T-cell (primary cell): ENCODE measurements at regions not wholly inside any gene's neighbourhood (a gene's known extent, or its start where the extent isn't known, plus 50 kb on each side); places are given as distances from the start of the nearest gene placed in this dataset.

Experiments
- ATAC-seq, 4 experiments: fragments of 200-7000 bp in 3 of 4; fragments of 150-1000 bp in 1 of 4; cut with Tn5 transposase; replicated peaks in 1 of 4; 1 replicate in 3 of 4; 2 replicates in 1 of 4; pipeline ENCODE4 v1.10.0; 2021; ENCODE audit warnings: moderate library complexity in 3 of 4, mild to moderate bottlenecking in 2 of 4, moderate number of reproducible peaks in 1 of 4
- CTCF ChIA-PET, 2 donors: fragments of 300-600 bp; sonication (Branson Sonifier 250); formaldehyde crosslinking; loops; one replicate each; lab custom pipeline; 2022; ENCODE audit warnings: antibody characterized with exemption in 2 of 2; lab: Charles Lee
- POLR2A ChIA-PET, 2 donors: fragments of 300-600 bp; sonication (Branson Sonifier 250); formaldehyde crosslinking; loops; one replicate each; lab custom pipeline; 2022; ENCODE audit warnings: antibody characterized with exemption in 2 of 2; lab: Charles Lee
- DNase-seq, 35 experiments: peaks; one replicate each; pipeline versions ENCODE4 v3.0.0 to v3.0.0-alpha.2; 2013 to 2023
- H3K27ac ChIP-seq: one replicate; pipeline ENCODE4 v1.5.1; 2013; ENCODE audit warnings: low read length
- H3K27me3 ChIP-seq, 2 experiments: replicated peaks in 1 of 2; 1 replicate in 1 of 2; 2 replicates in 1 of 2; pipeline versions ENCODE4 v1.6.1 to v1.7.0; 2013; ENCODE audit warnings: low read length in 1 of 2, mixed read lengths in 1 of 2; ENCODE audit not compliant: control insufficient read depth in 2 of 2, insufficient read depth in 2 of 2; ENCODE audit errors: extremely low read depth in 1 of 2
- H3K36me3 ChIP-seq, 2 donors: 1 replicate in 1 of 2; 2 replicates in 1 of 2; pipeline versions ENCODE4 v1.6.1 to v1.7.0; 2013; ENCODE audit warnings: low read length in 1 of 2; ENCODE audit not compliant: control insufficient read depth in 2 of 2, insufficient read depth in 1 of 2; ENCODE audit errors: extremely low read depth in 1 of 2
- H3K4me1 ChIP-seq, 2 experiments: 1 replicate in 1 of 2; 2 replicates in 1 of 2; pipeline versions ENCODE4 v1.6.1 to v1.7.0; 2013; ENCODE audit warnings: low read length in 2 of 2, mixed read lengths in 1 of 2; ENCODE audit not compliant: insufficient read depth in 2 of 2, control insufficient read depth in 1 of 2; ENCODE audit errors: extremely low read depth in 1 of 2
- H3K4me3 ChIP-seq, 2 donors: 1 replicate in 1 of 2; 2 replicates in 1 of 2; pipeline versions ENCODE4 v1.5.1 to v1.7.0; 2013; ENCODE audit warnings: mild to moderate bottlenecking in 2 of 2, low read length in 1 of 2, moderate library complexity in 1 of 2; ENCODE audit not compliant: control insufficient read depth in 1 of 2; ENCODE audit errors: extremely low read depth in 1 of 2
- H3K9me3 ChIP-seq: 2 replicates; pipeline ENCODE4 v1.7.0; 2013
- H3K27ac Mint-ChIP-seq, 2 donors: one replicate each; pipeline ENCODE4 v1.8.0; 2020 to 2021; ENCODE audit warnings: mild to moderate bottlenecking in 2 of 2, mixed read lengths in 2 of 2
- H3K27me3 Mint-ChIP-seq, 2 donors: one replicate each; pipeline ENCODE4 v1.8.0; 2021 to 2022; ENCODE audit warnings: mixed read lengths in 2 of 2
- H3K36me3 Mint-ChIP-seq: one replicate; pipeline ENCODE4 v1.8.0; 2021; ENCODE audit warnings: mixed read lengths
- H3K4me1 Mint-ChIP-seq, 3 donors: one replicate each; pipeline ENCODE4 v1.8.0; 2020 to 2022; ENCODE audit warnings: mixed read lengths in 3 of 3, mild to moderate bottlenecking in 1 of 3
- H3K4me3 Mint-ChIP-seq, 3 donors: one replicate each; pipeline ENCODE4 v1.8.0; 2020 to 2022; ENCODE audit warnings: mild to moderate bottlenecking in 3 of 3, mixed read lengths in 3 of 3, moderate library complexity in 3 of 3
- H3K9me3 Mint-ChIP-seq, 3 donors: one replicate each; pipeline ENCODE4 v1.8.0; 2020 to 2022; ENCODE audit warnings: mixed read lengths in 3 of 3
- WGBS: methylation state at CpG from one replicate; pipeline ENCODE4 v1.1.5; 2013; ENCODE audit warnings: missing lambda C conversion rate; ENCODE audit not compliant: insufficient coverage; 5-methylcytosine and 5-hydroxymethylcytosine counted together

DNA sequence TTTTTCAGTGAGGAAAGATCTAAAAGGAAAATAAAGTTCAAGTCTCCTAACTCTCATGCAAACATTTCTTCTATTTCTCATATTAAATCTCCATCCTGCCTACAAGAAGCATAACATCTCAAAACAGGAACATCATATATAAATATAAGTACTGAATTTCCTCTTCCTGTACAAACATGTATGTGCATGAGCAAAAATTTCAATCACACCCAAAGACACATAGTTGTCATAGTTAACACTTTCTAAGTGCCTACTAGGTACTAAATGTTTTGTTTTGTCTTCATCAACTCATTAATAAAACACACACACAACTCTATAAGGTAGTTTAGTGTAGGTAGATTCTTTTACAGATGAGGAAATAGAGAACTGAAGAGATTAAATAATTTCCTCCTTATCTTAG, 237.1 kb upstream of the ADGRL2 start:
- H3K4me3 Mint-ChIP-seq = no peak overlapping the region
- H3K4me1 Mint-ChIP-seq = no peaks in the 10 kb centered on the region

DNA sequence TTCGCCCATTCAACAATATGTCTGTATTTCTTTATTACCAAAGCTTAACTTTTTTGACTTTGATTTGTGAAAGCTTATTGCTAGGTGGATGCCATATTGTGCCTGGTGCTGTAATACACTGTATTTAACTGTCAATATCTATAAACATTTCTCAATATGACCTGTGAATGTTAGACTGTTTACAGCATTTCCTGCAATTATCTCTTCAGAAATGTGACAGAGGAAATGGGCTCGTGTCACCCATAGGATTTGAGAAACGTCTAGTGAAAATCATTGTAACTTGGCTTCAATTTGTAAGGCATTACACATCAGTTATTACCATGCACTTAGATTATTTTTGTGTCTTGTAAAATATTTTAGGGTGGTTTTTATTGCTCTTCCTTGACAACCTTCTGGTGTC, 237.8 kb upstream of the ADGRL2 start:
- Histone ChIP-seq H3K27ac (no peak overlapping the region), H3K9me3 (no peaks in the 10 kb centered on the region), H3K4me1 (no peaks in the 10 kb centered on the region), H3K4me3 (no peak overlapping the region), H3K36me3 (no peaks in the 10 kb centered on the region), H3K27me3 (no peaks in the 10 kb centered on the region)
- no peak overlapping the region for H3K27ac Mint-ChIP-seq
- H3K27me3 Mint-ChIP-seq = no peaks in the 10 kb centered on the region
- ATAC-seq (no peak), DNase-seq (no peak)
- no CpG with 5 or more reads among the region's 3 CpGs for WGBS
- CTCF ChIA-PET = no interaction called here
- no peak overlapping the region for H3K4me3 Mint-ChIP-seq
- no peaks in the 10 kb centered on the region for H3K36me3 Mint-ChIP-seq
- POLR2A ChIA-PET = no interaction called here
- no peaks in the 10 kb centered on the region for H3K4me1 Mint-ChIP-seq
- peaks cover 0 to 3% (median 0%) of the 10 kb centered on the region in 3 donors for H3K9me3 Mint-ChIP-seq

More for the DNA sequence above, 237.1 kb upstream of the ADGRL2 start:
- no peak for DNase-seq
- Mint-ChIP-seq H3K27ac (no peak overlapping the region), H3K27me3 (no peaks in the 10 kb centered on the region), H3K36me3 (no peaks in the 10 kb centered on the region), H3K9me3 (peaks cover 0 to 3% (median 0%) of the 10 kb centered on the region in 3 donors)
- no peak for ATAC-seq
- H3K4me1 ChIP-seq = no peaks in the 10 kb centered on the region
- H3K9me3 ChIP-seq = no peaks in the 10 kb centered on the region
- no peak overlapping the region for H3K27ac ChIP-seq
- H3K4me3 ChIP-seq = no peak overlapping the region
- no peaks in the 10 kb centered on the region for H3K36me3 ChIP-seq
- POLR2A ChIA-PET = no interaction called here
- CTCF ChIA-PET = no interaction called here
- no peaks in the 10 kb centered on the region for H3K27me3 ChIP-seq

DNA sequence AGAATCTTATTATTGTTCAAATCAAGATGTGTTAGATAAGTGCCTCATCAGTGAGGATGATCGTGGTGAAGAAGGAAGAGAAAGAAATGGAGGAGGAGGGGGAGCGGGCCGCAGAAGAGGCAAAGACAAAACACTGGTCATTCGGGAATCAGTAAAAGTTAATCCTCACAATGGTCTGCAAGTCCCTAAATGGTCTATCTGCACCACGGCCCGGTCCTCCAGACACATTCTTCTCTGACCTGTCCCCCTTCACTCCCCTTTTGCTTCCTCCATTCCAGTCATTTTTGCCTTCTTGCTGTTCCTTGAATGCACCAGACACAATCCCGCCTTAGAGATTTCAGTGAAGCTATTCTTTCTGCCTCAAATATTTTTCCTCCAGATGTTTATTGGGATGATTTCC, 240.1 kb upstream of the ADGRL2 start:
- Mint-ChIP-seq H3K4me3 (no peak overlapping the region), H3K27ac (no peak overlapping the region), H3K27me3 (no peaks in the 10 kb centered on the region), H3K36me3 (no peaks in the 10 kb centered on the region), H3K9me3 (no peaks in the 10 kb centered on the region), H3K4me1 (no peaks in the 10 kb centered on the region)
- Histone ChIP-seq H3K36me3 (no peaks in the 10 kb centered on the region), H3K27ac (no peak overlapping the region), H3K4me1 (no peaks in the 10 kb centered on the region), H3K9me3 (no peaks in the 10 kb centered on the region), H3K4me3 (no peak overlapping the region), H3K27me3 (no peaks in the 10 kb centered on the region)
- WGBS = 93% methylated on average over 3 of the region's 7 CpGs
- no peak for ATAC-seq
- POLR2A ChIA-PET = no interaction called here
- DNase-seq = no peak
- CTCF ChIA-PET = no interaction called here

DNA sequence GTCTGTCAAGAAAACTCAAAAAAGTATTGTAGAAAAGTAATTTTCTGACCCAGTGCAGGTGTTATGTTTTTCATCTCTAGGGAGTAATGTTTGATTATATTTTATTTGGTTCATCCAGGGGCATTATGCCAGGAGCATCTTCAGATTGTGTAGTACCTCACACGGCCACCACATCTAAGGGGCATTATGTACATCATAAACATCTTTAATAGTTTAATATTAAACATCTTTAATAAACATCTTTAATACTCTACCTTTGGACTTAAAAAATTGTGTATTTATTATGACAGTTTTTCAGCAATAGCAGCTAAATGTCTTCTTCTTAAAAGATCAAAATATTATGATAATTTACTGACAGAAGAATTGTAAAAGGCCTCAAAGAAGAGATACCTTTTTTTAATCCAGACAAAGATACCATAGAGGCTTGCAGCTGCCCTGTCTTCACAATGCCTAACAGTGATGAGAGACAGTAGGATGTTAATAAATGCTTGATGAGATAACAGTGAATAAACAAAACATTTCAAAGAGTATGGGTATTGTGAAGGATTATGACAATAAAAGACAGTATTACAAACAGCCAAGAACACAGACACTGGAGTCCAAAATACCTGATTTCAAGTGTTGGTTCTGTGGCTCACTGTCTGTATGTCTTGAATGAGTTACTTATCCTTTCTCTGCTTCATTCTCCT, 240.9 kb upstream of the ADGRL2 start:
- no peaks in the 10 kb centered on the region for H3K36me3 Mint-ChIP-seq
- no peak overlapping the region for H3K4me3 Mint-ChIP-seq
- no peaks in the 10 kb centered on the region for H3K27me3 ChIP-seq
- no peaks in the 10 kb centered on the region for H3K9me3 Mint-ChIP-seq
- no peaks in the 10 kb centered on the region for H3K4me1 Mint-ChIP-seq
- H3K27me3 Mint-ChIP-seq = no peaks in the 10 kb centered on the region
- ATAC-seq (no peak), DNase-seq (no peak)
- POLR2A ChIA-PET = no interaction called here
- H3K27ac Mint-ChIP-seq = no peak overlapping the region
- no peak overlapping the region for H3K27ac ChIP-seq
- H3K4me1 ChIP-seq = no peaks in the 10 kb centered on the region
- H3K36me3 ChIP-seq = no peaks in the 10 kb centered on the region
- H3K4me3 ChIP-seq = no peak overlapping the region
- CTCF ChIA-PET = no interaction called here
- H3K9me3 ChIP-seq = no peaks in the 10 kb centered on the region
- no CpG with 5 or more reads among the region's 1 CpG for WGBS

DNA sequence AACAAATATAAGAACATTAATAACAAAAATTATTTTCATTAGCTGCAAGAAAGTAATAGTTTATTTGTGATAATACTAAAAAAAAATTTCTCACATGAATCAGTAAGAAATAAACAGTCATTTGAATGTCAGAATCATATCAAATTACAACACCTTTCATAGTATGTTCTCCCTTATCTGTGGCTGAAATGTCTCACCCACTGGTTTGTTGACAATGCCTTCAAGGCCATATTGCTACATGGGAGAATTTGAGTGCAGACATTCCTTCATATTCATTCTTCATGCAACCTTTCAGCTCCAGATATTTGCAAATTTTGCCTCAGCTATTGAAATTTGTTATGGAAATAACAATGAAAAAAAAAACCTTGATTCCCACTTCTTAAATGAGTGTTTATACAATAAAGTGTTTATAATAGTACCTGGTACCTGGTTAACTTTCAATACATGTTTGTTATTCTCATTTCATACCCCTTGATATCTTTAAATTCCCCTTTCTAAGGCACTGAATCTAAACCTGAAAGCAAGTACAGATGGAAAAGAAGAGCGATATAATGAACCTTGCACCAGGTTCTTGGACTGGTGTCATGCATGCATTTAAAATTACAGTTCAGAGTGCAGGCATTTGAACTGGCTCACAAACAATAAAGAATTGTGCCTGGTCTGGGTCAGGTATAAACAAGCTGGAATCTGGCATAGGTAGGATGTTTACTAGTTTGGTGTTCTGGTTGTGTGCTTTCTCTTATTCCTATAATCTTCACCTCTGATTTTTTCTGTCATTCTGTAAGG, 242.2 kb upstream of the ADGRL2 start:
- H3K4me3 ChIP-seq = no peak overlapping the region
- Mint-ChIP-seq H3K4me1 (no peaks in the 10 kb centered on the region), H3K4me3 (no peak overlapping the region), H3K9me3 (no peaks in the 10 kb centered on the region), H3K36me3 (no peaks in the 10 kb centered on the region), H3K27ac (no peak overlapping the region), H3K27me3 (no peaks in the 10 kb centered on the region)
- 71% methylated on average over 1 of the region's 1 CpG for WGBS
- H3K27me3 ChIP-seq = no peaks in the 10 kb centered on the region
- no peak for DNase-seq
- ChIA-PET POLR2A (interaction anchor here in 1 of 2 donors (0.6 kb wide), 1 partner anchor 148 kb away, joined by 3 read pairs; no protein-coding TSS in a partner anchor), CTCF (no interaction called here)
- H3K9me3 ChIP-seq = no peaks in the 10 kb centered on the region
- H3K4me1 ChIP-seq = no peaks in the 10 kb centered on the region
- no peak overlapping the region for H3K27ac ChIP-seq
- no peak for ATAC-seq
- H3K36me3 ChIP-seq = no peaks in the 10 kb centered on the region

DNA sequence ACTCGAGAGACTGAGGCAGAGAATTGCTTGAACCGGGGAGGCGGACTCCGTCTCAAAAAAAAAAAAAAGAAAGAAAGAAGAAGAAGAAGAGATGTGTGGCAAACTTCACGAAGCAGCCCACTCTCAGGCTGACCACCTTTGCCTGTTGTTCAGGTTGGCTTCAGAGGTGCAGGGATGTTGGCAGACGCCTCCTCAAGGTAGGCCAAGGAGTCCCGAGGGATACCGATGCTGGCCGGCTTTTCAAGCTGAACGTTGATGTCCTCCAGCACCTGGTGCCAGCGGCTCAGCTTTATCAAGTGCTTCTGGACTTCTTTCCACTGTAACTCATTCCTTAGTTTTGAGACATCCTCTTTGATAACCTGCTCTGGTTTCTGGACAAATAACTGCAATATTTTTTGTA, 243.8 kb upstream of the ADGRL2 start:
- WGBS = 89% methylated on average over 3 of the region's 11 CpGs
- ChIA-PET CTCF (no interaction called here), POLR2A (interaction anchor here in 1 of 2 donors (0.7 kb wide), 1 partner anchor 12 kb away, joined by 4 read pairs; no protein-coding TSS in a partner anchor)

More for the DNA sequence above, 243.8 kb upstream of the ADGRL2 start:
- ATAC-seq (no peak), DNase-seq (no peak)
- no peak overlapping the region for H3K4me3 ChIP-seq
- H3K4me1 ChIP-seq = no peaks in the 10 kb centered on the region
- no peaks in the 10 kb centered on the region for H3K9me3 ChIP-seq
- H3K27ac Mint-ChIP-seq = no peak overlapping the region
- no peak overlapping the region for H3K4me3 Mint-ChIP-seq
- no peaks in the 10 kb centered on the region for H3K27me3 Mint-ChIP-seq
- H3K36me3 Mint-ChIP-seq = no peaks in the 10 kb centered on the region
- H3K27me3 ChIP-seq = no peaks in the 10 kb centered on the region
- H3K9me3 Mint-ChIP-seq = no peaks in the 10 kb centered on the region
- no peaks in the 10 kb centered on the region for H3K4me1 Mint-ChIP-seq
- no peak overlapping the region for H3K27ac ChIP-seq
- H3K36me3 ChIP-seq = no peaks in the 10 kb centered on the region
